ENCODE measurements at regions not wholly inside any gene's neighbourhood (a gene's known extent, or its start where the extent isn't known, plus 50 kb on each side); places are given as distances from the start of the nearest gene placed in this dataset.

DNA sequence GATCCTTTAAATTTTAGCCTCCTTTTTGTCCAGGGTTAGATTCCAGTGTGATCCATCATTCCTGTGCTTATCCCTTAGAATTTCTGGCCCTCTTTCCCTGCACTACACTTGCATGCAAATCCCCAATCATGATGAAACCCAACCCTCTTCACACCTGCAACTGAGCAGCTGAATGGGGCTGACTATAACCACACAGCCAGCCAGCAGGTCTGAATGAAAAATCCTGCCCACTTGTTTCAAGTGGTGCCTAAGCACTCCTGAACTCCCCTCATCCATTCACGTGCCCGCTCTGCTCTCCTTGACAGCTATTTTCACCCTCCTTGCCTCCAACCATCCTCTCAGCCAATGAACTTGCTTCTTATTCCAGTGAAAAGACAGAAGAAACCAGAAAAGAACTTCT is 80.5 kb upstream of the AFF3 start:
- no peak for DNase-seq (ENCODE audit: low read depth in 2 of 2)
- TF ChIP-seq CTCF (IDR thresholded peaks at IDR 0.05; ENCODE audit: low read depth, low read length) = no peak
- H3K4me3 ChIP-seq (replicated peaks in 1 of 2; ENCODE audit: low read depth in 2 of 2, low read length in 2 of 2) = no peak overlapping the region

GRCh38 chr2:100218552-100218951 is 76.2 kb upstream of the AFF3 start:
- no peak for DNase-seq (ENCODE audit: low read depth in 2 of 2)
- TF ChIP-seq CTCF (IDR thresholded peaks at IDR 0.05; ENCODE audit: low read depth, low read length) = no peak
- no peak overlapping the region for H3K4me3 ChIP-seq (replicated peaks in 1 of 2; ENCODE audit: low read depth in 2 of 2, low read length in 2 of 2)

DNA sequence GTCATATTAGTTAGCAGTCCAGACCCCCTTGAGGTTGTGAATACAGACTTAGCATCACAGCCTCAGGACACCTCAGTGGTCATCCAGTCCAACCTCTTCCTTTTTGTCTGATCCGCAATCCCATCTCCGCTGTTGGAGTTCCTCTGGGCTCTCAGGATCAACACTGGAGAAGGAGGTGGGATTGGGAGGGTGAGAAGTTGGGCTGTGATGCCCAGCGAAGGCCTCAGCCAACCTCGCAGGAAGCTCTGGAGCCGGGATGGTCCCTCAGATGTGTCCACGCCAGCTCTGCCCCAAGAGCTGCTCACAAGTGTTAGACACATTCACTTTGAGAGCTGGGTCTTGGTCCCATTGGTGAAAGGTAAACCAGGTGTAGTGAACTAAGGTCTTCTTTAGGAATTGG is 74.9 kb upstream of the AFF3 start:
- no peak overlapping the region for H3K4me3 ChIP-seq (replicated peaks in 1 of 2; ENCODE audit: low read depth in 2 of 2, low read length in 2 of 2)
- no peak for DNase-seq (ENCODE audit: low read depth in 2 of 2)
- no peak for TF ChIP-seq CTCF (IDR thresholded peaks at IDR 0.05; ENCODE audit: low read depth, low read length)

DNA sequence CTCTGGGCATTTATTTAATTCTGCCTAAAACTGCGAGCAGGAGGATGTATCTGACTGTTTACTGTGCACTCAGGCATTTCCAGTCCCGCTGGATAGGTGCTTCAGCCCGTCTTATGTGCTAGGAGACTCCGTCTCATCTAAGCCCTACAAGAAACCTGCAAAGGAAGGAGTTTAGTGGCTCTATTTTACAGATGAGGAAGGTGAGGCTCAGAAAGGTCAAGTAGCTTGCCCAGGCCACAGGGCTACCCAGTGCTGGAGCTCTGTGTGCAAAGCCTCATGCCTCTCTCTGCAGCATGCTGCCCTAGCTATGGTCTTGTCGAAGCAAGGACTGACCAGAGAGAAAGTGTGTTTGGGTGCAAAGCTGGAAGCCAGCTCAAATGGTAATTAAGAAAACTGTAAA is 73.6 kb upstream of the AFF3 start:
- no peak for TF ChIP-seq CTCF (IDR thresholded peaks at IDR 0.05; ENCODE audit: low read depth, low read length)
- DNase-seq (ENCODE audit: low read depth in 2 of 2) = no peak
- H3K4me3 ChIP-seq (replicated peaks in 1 of 2; ENCODE audit: low read depth in 2 of 2, low read length in 2 of 2) = no peak overlapping the region

DNA sequence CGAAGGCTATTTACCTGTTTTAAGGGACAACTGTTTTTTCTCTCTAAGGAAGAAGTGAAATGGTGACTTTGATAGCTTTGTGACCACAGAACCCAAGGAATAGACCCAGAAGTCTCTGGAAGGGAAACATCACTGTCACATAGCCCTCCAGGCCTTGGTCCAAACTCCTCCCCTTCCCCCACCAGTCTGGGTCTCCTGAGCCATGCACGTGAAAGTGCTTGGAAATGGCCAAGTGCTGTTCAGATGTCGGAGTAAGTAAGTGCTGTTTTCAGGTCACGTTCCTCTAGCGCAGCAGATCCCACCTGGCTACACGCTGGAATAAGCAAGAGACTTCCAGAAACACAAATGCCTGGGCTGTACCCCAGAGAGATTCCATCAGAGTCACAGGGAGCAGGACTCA is 73.0 kb upstream of the AFF3 start:
- H3K4me3 ChIP-seq (replicated peaks in 1 of 2; ENCODE audit: low read depth in 2 of 2, low read length in 2 of 2) = no peak overlapping the region
- DNase-seq (ENCODE audit: low read depth in 2 of 2) = no peak
- TF ChIP-seq CTCF (IDR thresholded peaks at IDR 0.05; ENCODE audit: low read depth, low read length) = no peak

- TF ChIP-seq CTCF (IDR thresholded peaks at IDR 0.05; ENCODE audit: low read depth, low read length) = no peak
- no peak overlapping the region for H3K4me3 ChIP-seq (replicated peaks in 1 of 2; ENCODE audit: low read depth in 2 of 2, low read length in 2 of 2)
Measured at GRCh38 chr2:100214265-100214971, 72.0 kb upstream of the AFF3 start.

DNA sequence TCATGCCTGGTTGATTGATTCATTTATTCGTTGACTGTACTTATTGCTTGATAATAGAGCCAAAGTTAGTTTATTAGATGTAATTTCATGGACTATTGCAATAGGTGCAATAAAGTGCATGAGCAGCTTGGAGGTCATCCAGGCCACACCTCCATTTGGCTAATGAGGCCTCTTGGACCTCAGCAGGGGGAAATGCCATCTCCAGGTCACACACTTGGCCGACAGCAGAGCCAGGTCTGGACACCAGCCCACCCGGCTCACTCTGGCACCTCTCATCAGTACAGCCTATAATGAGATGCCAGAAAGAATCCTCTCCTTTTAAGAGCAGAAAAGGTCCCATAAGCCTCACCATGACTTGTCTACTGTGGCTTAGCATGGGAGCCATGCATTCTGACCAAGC is 71.2 kb upstream of the AFF3 start:
- no peak for DNase-seq (ENCODE audit: low read depth in 2 of 2)
- TF ChIP-seq CTCF (IDR thresholded peaks at IDR 0.05; ENCODE audit: low read depth, low read length) = no peak
- no peak overlapping the region for H3K4me3 ChIP-seq (replicated peaks in 1 of 2; ENCODE audit: low read depth in 2 of 2, low read length in 2 of 2)

More at GRCh38 chr2:100214265-100214971, 72.0 kb upstream of the AFF3 start:
- no peak for DNase-seq (ENCODE audit: low read depth in 2 of 2)
